ENCODE measurements at regions not wholly inside any gene's neighbourhood (a gene's known extent, or its start where the extent isn't known, plus 50 kb on each side); places are given as distances from the start of the nearest gene placed in this dataset.

GRCh38 chr4:145301386-145302080 lies 121.1 kb upstream of the OTUD4 start:
- no peak overlapping the region for H3K4me3 ChIP-seq
- TF ChIP-seq, protein P1, sequence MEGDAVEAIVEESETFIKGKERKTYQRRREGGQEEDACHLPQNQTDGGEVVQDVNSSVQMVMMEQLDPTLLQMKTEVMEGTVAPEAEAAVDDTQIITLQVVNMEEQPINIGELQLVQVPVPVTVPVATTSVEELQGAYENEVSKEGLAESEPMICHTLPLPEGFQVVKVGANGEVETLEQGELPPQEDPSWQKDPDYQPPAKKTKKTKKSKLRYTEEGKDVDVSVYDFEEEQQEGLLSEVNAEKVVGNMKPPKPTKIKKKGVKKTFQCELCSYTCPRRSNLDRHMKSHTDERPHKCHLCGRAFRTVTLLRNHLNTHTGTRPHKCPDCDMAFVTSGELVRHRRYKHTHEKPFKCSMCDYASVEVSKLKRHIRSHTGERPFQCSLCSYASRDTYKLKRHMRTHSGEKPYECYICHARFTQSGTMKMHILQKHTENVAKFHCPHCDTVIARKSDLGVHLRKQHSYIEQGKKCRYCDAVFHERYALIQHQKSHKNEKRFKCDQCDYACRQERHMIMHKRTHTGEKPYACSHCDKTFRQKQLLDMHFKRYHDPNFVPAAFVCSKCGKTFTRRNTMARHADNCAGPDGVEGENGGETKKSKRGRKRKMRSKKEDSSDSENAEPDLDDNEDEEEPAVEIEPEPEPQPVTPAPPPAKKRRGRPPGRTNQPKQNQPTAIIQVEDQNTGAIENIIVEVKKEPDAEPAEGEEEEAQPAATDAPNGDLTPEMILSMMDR (IDR thresholded peaks at IDR 0.05), result no peak
- no peak for TF ChIP-seq POLR2A (IDR thresholded peaks at IDR 0.05)
- H3K36me3 ChIP-seq, result no peaks in the 10 kb centered on the region
- H3K27ac ChIP-seq, result no peak overlapping the region
- DNase-seq, result no peak
- no peaks in the 10 kb centered on the region for H3K4me1 ChIP-seq
- no peaks in the 10 kb centered on the region for H3K9me3 ChIP-seq
- no peaks in the 10 kb centered on the region for H3K27me3 ChIP-seq
- intact Hi-C loops (cut with DNase I; ENCODE audit: low total_unique reads), result no loop called here

DNA sequence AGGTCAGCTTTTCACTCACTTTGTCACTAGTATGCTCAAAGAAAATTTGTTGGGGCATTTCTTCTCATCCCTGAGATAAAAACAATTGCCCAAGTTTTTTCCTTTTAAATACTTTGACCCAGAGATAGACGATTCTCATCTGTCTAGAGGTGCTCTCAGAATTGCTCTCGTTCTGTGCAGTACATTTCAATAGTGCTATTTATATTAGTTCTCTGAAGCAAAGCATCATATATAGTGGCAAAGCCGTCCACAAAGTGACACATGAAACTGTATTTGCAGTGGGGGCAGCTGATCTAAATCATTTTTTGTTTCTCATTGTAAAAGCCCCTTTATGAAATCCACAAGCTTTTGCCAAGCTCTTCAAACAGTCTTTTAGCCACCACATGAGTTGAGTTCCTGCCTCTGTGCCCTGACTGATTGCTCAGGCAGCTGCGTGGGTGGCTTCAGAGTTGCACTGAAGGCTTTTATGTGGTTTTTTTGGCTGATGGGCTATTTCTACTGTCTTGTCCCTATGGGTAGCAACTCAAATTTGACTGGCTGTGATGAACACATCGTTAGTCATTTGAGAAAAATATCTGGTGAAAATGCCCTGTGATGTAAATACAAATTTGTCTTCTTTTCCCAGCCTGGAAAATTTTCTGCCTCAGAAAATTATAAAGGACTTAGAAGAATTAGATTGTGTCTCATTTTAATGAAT lies 119.1 kb upstream of the OTUD4 start:
- no peaks in the 10 kb centered on the region for H3K9me3 ChIP-seq
- no peak overlapping the region for H3K4me3 ChIP-seq
- no peaks in the 10 kb centered on the region for H3K27me3 ChIP-seq
- no peak overlapping the region for H3K27ac ChIP-seq
- H3K36me3 ChIP-seq, result no peaks in the 10 kb centered on the region
- DNase-seq, result no peak
- H3K4me1 ChIP-seq, result no peaks in the 10 kb centered on the region
- intact Hi-C loops (cut with DNase I; ENCODE audit: low total_unique reads), result no loop called here
- TF ChIP-seq, protein P1 (IDR thresholded peaks at IDR 0.05), result no peak
- no peak for TF ChIP-seq POLR2A (IDR thresholded peaks at IDR 0.05)

GRCh38 chr4:145298885-145299284 lies 118.5 kb upstream of the OTUD4 start:
- no peaks in the 10 kb centered on the region for H3K9me3 ChIP-seq
- intact Hi-C loops (cut with DNase I; ENCODE audit: low total_unique reads), result no loop called here
- TF ChIP-seq, protein P1 (IDR thresholded peaks at IDR 0.05), result no peak
- no peak for TF ChIP-seq POLR2A (IDR thresholded peaks at IDR 0.05)
- H3K36me3 ChIP-seq, result no peaks in the 10 kb centered on the region
- H3K4me3 ChIP-seq, result no peak overlapping the region
- H3K27ac ChIP-seq, result peak overlapping the region in 1 of 2 donors; percentile 11
- no peak for DNase-seq
- H3K27me3 ChIP-seq, result no peaks in the 10 kb centered on the region
- H3K4me1 ChIP-seq, result no peaks in the 10 kb centered on the region

- no peaks in the 10 kb centered on the region for H3K27me3 ChIP-seq
- no peak for DNase-seq
- no peaks in the 10 kb centered on the region for H3K36me3 ChIP-seq
- no peak overlapping the region for H3K27ac ChIP-seq
- no peaks in the 10 kb centered on the region for H3K9me3 ChIP-seq
- H3K4me3 ChIP-seq, result no peak overlapping the region
- no peak for TF ChIP-seq POLR2A (IDR thresholded peaks at IDR 0.05)
- TF ChIP-seq, protein P1 (IDR thresholded peaks at IDR 0.05), result no peak
- no peaks in the 10 kb centered on the region for H3K4me1 ChIP-seq
- intact Hi-C loops (cut with DNase I; ENCODE audit: low total_unique reads), result no loop called here
Observed at GRCh38 chr4:145297556-145297955, 117.2 kb upstream of the OTUD4 start.

- H3K4me1 ChIP-seq, result no peaks in the 10 kb centered on the region
- no peaks in the 10 kb centered on the region for H3K36me3 ChIP-seq
- no peak overlapping the region for H3K27ac ChIP-seq
- DNase-seq, result no peak
- TF ChIP-seq POLR2A (IDR thresholded peaks at IDR 0.05), result no peak
- TF ChIP-seq, protein P1 (IDR thresholded peaks at IDR 0.05), result no peak
- no peak overlapping the region for H3K4me3 ChIP-seq
- H3K9me3 ChIP-seq, result no peaks in the 10 kb centered on the region
- no peaks in the 10 kb centered on the region for H3K27me3 ChIP-seq
- intact Hi-C loops (cut with DNase I; ENCODE audit: low total_unique reads), result no loop called here
Observed at GRCh38 chr4:145295547-145295946, 115.2 kb upstream of the OTUD4 start.
